ENCODE measurements at regions not wholly inside any gene's neighbourhood (a gene's known extent, or its start where the extent isn't known, plus 50 kb on each side); places are given as distances from the start of the nearest gene placed in this dataset.
"Not testable (repeated sequence)": the region's sequence is repeated elsewhere in the genome, so short reads cannot be mapped to it uniquely, and the experiment has no call there.

DNA sequence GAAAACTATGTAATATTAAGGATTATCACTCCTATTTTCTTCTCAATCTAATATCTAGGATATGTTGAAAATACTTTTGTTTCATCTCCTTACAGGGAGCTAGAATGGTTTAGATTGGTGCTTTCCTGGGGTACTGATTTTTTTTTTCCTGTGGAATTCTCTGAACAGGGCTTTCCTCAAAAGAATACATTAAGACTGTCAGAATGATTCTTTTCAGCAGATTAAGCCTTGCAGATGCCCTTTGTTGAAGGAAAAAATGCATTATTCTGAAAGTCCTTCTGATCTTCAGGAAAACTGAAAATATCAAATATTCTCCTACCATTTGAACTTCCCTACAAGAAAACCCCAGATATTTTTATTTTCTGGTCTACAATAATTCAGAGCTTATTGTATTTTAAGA lies 178.9 kb downstream of the SOX4 start:
- DNase-seq (ENCODE audit: low read depth in 2 of 2): no peak

DNA sequence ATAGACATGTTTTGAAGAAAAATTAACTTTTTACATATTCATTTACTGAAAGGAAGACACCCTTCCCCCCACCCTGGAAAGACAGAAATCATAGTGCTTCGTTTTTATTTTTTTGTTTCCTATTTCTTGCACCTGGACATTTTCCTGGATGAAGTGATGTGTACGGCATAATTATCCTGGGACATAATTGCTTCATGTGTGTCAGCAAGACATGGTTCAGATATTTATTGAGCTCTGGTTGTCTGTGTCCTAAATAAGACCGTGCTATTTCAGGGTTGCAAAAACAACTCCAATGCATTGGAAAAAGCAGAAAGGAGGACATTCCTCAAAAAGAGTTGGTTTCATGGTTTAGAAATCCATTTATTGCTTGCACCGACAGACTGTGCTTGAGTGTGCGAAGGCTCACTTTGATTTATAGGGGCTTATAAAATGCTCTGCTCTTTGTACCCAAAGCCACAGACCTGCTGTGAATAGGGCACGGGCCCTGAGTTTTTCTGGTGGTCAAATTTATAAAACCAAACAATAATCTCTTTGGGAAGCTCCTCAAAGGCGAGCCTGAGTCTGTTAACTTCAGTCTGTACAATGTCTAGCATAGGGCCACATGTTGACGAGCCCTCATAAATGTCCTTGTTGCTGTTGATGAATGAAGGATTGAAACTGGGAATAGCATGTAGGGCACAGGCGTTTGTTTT lies 179.5 kb downstream of the SOX4 start:
- DNase-seq (ENCODE audit: low read depth in 2 of 2): no peak

DNA sequence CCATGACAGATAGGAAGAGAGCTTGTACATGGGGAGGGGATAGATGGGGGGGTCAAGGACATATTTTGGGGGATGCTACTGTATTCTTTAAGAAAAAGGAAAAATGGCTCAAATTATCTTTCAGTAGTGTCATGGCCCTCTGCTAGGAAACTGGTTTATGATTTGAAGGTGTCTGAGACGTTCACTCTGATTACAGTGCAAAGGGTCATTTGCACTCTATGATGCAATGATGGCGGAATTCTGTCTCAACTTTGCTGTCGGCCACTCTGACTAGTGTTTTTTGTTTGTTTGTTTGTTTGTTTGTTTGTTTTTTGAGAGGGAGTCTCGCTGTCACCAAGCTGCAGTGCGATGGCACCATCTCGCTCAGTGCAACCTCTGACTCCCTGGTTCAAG lies 180.0 kb downstream of the SOX4 start:
- no peak for DNase-seq (ENCODE audit: low read depth in 2 of 2)

DNA sequence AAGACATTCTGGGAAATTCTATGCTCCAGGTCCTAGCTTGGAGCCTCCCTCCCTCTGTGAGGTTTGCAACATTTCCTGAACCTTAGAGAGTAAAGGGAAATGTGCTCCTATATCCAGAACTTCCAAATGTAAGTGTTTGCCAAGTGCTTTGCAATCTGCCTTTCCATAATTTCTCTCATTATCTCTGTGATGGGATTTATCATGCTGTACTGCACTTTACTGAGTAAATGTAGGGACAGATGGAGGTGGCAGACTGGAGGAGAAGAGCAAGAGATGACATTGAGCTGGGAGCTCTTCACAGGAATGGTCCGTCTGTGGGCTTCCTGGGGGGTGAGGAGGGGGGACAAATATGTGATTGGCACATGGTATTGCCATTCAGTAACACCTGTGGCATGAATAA lies 184.3 kb downstream of the SOX4 start:
- no peak for DNase-seq (ENCODE audit: low read depth in 2 of 2)

DNA sequence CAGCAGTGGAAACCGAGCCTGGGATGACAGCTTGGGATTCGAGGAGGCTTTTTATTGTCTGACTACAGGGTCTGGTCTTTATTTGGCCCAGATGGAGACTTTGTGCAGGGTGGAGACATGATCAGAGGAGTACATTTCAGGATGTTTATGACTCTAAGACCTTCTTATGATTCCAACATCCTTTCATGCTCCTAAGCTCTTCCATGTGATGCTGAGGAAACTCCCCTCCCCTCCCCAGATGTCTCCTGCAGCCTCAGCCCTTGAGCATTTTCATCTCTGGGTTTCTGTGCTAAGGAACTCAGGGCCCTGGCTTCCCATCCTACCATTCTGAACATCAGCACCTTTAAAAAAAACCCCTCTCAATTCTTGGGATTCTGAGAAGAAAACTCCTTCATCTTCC lies 186.6 kb downstream of the SOX4 start:
- no peak for DNase-seq (ENCODE audit: low read depth in 2 of 2)

DNA sequence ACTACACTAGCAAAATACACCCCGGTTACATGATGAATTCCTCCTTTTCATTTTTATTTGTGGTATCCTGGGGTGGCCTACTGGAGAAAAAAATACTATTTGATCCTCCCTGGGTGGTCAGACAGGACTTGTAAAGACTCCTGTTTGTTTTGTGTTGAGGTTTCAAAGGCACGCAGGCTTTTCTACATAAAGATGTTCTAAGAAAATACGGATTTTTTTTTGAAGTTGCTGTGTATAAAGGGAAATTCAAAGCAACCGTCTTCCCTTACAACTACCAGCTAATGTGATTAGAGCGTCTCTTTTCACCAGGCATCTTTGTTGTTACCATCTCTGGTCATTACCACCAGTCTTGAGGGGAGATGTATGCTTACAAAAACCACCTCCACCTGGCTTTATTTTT lies 187.1 kb downstream of the SOX4 start:
- no peak for DNase-seq (ENCODE audit: low read depth in 2 of 2)

DNA sequence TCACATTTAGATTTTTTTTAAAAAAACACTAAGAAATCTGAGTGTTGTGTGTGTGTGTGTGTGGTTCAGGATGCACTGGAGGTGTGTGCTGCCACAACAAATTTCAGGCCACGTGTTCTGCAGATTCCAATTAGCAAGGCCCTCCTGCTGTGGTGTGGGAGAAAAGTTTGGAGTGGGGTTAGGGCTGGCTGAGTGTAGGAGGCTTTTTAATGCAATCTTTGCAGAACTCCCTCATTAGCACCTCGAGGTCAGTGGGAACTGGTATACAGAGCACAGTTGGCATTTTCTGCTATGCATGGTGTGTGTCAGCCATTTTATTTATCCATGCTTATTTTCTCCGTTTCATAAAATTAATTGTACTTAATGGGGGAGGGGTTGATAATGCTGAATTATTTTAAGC lies 187.6 kb downstream of the SOX4 start:
- DNase-seq (ENCODE audit: low read depth in 2 of 2): no peak

DNA sequence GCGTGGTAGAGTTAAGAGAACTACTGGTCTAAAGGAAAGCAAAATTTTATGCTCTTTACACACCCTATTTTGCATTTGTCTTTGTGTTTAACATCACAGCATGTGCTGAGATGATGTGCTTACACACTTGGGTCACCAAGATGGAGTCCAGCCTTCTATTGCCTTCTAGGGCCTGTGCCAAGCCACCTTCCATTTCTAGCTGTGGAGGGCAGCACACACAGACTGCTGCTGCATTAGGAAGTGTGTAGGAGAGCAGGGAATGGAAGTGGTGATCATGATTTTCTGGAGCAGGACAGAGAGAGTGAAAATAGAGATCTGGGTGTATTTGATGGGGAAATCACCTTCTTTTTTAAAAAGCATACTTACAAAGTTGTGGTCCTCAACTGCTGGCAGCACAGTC lies 191.6 kb downstream of the SOX4 start:
- DNase-seq (ENCODE audit: low read depth in 2 of 2): no peak

DNA sequence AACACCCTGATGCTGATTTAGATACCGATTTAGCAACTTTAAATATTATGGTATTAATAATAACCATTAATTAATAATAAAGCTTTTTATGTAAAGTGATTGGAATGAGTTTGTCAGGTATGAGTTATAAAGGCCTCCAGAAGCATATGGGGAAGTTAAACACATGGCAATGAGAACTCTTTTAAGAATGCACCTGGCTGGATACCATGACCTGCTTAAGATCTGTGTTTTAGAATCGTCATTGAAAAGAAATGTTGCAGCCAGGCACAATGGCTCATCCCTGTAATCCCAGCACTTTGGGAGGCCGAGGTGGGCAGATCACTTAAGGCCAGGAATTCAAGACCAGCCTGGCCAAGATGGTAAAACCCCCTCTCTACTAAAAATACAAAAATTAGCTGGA lies 197.5 kb downstream of the SOX4 start:
- no peak for DNase-seq (ENCODE audit: low read depth in 2 of 2)

DNA sequence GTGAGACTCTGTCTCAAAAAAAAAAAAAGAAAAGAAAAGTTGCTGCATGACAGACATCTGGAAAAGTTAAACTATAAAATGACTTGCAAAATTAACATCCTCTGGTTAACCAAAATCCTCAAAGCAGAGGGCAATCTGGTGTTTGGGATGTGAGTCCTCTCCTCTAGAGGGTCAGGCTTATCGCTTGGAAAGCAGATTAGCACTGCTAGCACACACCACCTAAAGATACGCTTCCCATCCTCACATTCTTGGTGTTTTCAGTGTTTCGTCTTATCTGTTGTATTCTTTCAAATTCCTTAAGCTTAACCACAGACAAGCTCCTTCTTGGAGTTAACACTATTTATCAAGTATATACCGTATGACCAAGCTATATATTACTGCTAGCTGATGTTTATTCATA lies 198.0 kb downstream of the SOX4 start:
- DNase-seq (ENCODE audit: low read depth in 2 of 2): no peak

DNA sequence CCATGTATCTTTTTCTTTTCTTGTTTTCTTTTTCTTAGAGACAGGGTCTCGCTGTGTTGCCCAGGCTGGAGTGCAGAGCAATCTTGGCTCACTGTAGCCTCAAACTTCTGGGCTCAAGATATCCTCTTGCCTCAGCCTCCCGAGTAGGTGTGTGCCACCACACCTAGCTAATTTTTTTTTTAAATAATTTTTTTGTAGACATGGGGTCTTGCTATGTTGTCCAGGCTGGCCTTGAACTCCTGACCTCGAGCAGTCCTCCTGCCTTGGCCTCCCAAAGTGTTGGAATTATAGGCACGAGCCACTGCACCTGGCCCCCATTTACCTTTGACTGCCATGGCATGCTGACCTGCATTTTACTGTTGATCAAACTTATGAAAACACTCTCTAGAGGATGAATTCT lies 198.6 kb downstream of the SOX4 start:
- no peak for DNase-seq (ENCODE audit: low read depth in 2 of 2)

DNA sequence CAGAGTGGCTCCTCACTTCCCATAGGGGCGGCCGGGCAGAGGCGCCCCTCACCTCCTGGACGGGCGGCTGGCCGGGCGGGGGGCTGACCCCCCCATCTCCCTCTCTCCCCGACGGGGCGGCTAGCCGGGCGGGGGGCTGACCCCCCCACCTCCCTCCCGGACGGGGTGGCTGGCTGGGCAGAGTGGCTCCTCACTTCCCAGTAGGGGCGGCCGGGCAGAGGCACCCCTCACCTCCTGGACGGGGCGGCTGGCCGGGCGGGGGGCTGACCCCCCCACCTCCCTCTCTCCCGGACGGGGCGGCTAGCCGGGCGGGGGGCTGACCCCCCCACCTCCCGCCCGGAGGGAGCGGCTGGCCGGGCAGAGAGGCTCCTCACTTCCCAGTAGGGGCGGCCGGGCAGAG lies 203.4 kb downstream of the SOX4 start:
- not testable (repeated sequence) for DNase-seq (ENCODE audit: low read depth in 2 of 2)

DNA sequence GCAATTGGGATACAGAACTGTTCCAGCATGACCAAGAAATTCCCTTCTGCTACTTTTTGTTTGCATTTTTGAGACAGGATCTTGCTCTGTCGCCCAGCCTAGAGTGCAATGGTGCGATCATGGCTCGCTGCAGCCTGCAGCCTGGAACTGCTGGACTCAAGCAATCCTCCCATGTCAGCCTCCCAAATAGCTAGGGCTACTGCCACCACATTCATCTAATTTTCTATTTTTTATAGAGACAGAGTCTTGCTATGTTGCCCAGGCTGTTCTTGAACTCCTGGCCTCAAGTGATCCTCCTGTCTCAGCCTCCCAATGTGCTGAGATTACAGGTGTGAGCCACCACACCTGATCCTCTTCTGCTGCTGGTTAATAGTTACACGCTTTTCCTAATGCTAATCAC lies 204.9 kb downstream of the SOX4 start:
- no peak for DNase-seq (ENCODE audit: low read depth in 2 of 2)

DNA sequence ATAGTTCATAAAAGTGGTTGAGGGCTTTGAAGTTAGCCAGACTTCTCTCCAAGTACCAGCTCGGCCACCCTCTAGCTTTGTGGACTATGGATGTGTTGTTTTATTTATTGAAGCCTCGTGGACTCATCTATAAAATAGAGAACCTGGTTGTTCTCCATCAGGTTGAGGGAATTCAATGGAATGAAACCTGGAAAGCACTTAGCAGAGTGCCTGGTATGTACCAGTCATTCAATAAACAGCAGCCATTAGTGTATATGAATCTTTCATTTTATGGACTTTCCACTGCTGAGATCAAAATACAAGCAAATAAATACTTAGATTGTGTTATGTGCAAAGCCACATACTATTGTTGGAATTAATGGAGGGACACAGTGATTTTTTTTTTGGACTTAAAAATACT lies 206.8 kb downstream of the SOX4 start:
- no peak for DNase-seq (ENCODE audit: low read depth in 2 of 2)

DNA sequence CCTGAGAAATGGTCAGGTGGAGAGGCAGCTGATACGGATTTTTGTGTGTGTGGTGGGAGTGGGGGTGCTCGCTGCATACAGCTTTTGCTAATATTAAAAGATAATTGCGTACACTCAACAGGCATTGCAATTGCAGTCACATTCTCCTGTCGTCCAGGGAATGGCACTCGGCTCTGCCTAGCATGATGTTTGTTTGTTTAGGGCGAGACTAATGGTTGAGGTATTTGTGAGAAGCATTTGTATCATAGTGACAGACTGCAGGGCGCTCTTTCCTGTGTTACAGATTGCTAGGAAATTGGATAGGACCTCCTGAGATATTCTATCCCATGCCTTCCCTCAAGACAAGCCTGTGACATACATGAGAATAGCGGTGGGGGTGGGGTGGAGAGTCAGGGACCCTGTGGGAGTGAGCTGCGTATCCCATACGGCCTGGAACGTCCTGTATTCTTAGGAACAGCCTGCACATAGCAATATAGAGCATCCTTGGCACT lies 207.4 kb downstream of the SOX4 start:
- no peak for DNase-seq (ENCODE audit: low read depth in 2 of 2)

DNA sequence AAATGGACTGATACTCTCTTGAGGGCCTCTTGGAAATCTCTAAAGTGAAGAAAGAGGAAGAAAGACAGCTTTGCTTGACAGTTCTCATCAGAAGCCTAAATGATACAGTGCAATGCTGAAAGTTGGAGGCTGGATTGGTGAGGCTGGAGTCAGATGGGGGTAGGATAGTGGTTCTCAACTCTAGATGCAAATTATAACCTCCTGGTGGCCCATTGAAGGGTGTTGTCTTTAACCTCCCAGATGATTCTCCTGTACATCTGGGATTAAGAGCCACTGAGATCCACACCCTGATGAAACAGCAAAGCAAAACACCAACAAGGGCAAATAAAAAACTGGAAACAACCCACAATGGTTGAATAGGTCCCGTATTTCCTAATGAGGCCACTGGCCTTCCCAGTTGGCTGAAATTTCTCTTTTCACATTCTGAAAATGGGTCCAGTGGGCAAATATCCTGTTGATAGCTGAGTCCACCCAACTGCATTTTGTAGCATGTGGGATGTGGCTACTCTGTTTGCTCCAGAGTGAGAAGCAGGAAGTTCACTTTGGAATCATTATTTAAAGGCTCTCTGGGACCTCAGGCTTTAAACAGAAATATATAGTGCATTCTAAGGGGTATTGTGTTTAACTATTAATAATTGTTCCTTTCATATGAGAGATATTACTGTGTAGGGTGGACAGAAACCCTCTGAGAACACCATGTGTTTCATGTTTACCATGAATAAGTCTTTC lies 208.1 kb downstream of the SOX4 start:
- DNase-seq (ENCODE audit: low read depth in 2 of 2): no peak

DNA sequence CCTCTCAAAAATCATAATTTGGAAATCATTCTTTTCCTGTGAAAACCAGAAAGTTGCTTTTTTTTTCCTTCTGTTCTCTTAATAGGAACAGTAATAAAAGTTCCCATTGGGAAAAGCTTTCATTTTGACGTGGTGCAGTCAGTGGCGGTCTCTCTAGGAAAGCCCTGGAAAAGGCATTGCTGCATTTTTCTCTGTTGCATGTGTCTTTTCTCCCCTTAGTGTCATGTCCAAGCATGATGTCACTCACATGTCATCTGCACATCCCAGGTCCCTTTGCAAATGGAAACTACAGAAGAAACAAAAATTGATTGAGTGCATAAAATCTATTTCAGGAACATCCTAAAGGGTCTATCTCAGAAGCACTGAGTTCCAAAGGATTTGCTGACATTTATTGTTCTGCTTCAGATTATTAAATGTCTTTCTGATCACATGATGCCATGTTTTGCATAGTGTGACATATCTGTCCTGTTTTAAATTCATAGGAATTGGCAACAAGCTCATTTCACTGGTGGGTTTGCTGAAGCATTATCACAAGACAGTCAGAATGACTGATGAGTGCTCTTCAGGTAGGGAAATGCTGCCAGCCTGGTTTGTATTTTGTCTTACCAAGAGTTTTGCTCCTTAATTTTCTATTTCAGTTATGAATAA lies 208.7 kb downstream of the SOX4 start:
- no peak for DNase-seq (ENCODE audit: low read depth in 2 of 2)

DNA sequence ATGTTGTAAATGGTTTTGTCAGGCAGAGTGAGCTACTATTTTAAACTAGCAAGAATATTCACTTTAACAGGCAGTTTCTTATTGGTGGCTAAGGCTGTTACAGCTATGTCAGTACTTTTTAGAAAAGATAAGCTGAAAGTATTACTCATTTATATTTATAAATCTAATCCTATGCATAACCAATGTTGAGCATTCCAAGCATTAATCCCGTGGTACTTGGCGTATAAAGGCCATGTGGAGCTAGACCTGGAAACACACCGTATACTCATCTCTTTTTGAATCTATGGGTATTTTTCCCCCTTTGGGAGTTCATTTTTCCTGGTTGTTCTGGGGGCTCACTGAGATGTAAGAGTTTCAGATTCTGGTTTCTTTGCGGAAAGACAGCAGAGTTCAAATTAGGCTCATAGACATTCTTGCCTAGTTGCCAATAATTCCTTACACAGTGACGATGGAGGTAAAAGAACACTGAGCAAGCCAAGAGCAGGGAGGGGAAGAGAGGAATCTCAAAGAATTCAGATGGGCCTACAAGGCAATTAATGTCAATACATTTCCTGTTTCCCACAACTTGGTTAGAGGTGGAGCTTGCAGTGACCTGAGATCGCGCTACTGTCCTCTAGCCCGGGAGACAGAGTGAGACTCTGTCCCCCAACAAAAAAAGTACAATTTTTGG lies 211.5 kb downstream of the SOX4 start:
- DNase-seq (ENCODE audit: low read depth in 2 of 2): no peak

DNA sequence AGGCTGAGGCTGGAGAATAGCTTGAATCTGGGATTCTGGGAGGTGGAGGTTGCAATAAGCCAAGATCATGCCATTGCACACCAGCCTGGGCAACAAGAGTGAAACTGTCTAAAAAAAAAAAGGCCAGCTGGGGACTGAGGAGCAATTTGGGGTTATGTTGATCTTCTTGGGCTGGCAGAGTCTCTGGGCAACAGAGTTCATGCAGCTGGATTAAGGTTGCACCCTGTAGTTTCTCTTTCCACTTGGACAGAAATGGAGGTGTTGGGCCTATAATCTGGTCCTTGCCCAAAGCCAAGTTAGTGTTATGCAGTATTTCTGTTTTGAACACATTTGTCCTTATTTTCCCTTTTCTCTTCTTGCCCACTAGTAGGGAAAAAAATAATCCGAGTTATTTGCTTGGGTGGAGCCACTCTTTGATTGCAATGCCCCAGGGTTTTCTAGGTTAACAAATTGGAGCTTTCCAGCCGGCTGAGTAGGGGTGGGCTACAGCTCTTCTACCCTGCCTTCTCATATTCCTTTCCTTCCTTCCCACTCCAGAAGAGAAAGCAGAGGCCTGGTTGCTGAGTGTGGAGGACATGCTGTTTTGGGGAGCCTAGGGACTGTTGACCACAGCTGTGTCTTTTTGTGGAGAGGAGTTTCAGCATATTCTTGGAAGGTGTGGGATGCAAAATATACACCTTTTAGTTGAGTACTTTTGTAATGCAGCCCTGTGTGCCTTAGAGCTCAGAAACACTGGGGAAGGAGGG lies 213.9 kb downstream of the SOX4 start:
- no peak for DNase-seq (ENCODE audit: low read depth in 2 of 2)

DNA sequence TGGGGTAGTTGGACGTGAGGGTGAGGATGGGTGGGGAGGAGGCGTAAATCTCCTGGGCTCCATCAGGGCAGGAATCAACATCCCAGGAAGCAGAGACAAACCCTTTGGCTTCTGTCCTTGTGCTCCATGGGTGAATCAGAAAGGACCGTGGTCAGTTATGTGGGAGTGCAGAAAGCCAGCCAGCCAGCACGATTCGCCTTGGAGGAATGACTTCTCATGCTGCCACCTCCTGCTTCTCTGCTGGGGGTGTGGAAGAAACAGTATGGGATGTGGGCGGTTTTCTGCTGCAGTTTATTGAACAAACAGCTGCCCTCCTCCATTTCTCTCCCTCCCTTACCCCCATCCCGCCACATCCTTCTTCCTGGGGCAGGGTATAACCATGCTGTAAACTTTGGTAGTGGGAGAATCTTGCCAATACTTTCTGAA lies 214.5 kb downstream of the SOX4 start:
- no peak for DNase-seq (ENCODE audit: low read depth in 2 of 2)

DNA sequence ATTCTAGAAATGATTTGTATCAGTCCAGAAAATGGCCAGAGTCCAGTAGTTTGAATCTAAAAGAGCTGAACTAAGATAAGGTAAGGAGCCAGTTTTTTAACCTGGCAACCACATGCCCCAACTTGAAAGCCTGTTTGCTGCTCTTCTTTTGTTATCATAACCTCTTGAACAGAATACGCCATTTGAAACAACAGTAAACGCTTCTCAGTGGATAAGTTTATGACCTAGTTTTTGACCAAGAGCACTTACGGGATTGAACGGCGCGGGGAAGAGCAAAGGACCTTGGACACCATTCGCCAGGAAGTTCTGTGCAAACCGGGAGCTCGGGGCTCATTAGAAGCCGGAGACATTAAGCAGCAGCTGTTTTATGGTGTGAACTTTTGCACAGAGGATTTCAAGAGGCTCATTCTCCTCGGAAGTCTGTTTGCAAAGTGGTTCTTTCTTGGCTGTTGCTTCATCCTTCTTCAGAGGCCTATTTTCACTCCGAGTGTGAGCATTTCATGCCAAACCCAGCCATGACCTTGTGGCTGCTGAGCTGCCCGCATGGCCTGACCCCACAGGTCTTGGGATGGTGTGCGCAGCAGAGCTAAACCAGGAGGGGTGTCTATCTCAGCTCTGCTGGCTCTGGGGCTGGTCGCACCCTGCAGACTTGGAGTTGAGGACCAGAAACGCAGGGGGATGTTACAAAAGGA lies 215.1 kb downstream of the SOX4 start:
- DNase-seq (ENCODE audit: low read depth in 2 of 2): no peak
